CD4-positive, alpha-beta T cell treated with Interleukin-1 beta for 1 hour (primary cell): ENCODE measurements at regions not wholly inside any gene's neighbourhood (a gene's known extent, or its start where the extent isn't known, plus 50 kb on each side); places are given as distances from the start of the nearest gene placed in this dataset.
"Not testable (repeated sequence)": the region's sequence is repeated elsewhere in the genome, so short reads cannot be mapped to it uniquely, and the experiment has no call there.

ENCODE experiments used
- DNase-seq, 2 donors: peaks; one replicate each; pipeline ENCODE4 v3.0.0-alpha.2; 2020 to 2022

DNA sequence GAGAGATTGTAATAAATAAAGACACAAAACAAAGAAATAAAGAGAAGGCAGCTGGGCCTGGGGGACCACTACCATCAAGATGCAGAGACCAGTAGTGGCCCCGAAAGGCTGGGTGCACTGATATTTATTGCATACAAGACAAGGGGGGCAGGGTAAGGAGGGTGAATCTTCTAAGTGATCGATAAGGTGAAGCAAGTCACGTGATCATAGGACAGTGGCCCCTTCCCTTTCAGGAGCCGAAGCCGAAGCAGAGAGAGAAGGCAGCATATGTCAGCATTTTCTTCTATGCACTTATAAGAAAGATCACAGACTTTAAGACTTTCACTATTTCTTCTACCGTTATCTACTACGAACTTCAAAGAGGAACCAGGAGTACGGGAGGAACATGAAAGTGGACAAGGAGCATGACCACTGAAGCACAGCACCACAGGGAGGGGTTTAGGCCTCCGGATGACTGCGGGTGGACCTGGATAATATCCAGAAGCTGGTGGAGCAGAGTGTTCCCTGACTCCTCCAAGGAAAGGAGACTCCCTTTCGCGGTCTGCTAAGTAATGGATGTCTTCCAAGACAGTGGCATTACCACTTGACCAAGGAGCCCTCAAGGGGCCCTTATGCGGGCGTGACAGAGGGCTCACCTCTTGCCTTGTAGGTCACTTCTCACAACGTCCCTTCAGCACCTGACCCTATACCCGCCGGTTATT, 126.4 kb downstream of the RBM46 start:
- DNase-seq, result not testable (repeated sequence)

DNA sequence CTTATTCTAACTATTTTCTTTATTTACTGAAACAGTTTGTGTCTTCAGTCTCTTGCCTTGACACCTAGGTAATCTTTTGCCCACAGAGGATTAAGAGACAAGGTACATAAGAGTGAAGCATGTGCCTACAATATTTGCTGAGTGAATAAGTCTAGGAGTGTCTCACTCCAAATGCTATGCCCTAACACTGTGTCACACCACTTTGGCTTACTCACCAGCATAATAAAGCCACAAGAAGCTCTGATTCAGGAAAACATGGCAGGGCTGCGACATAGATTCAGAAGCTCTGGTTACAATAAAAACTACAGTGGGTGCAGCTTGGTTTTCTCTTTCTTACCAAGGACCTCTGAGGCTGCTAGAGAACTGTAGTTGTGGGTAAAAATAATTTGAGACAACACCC, 127.1 kb downstream of the RBM46 start:
- DNase-seq, result no peak

DNA sequence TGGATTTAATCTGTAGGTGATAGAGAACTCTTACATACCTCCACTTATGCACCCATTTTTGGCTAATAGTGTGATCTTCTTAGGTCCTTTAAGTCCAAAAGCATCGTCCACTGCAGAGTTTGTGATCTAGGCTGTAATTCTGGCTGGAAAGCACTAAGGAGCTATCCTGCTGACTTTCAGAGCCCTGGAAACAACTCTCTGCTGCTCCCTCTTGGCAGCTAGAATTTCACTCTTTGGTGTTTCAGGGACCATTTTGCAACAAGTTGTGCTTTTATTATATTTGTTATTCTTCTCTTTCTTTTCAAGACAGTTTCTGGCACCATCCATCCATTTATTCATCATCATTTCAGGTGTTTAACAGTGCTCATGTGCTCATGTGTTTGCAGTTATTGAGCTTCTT, 130.0 kb downstream of the RBM46 start:
- DNase-seq, result no peak

DNA sequence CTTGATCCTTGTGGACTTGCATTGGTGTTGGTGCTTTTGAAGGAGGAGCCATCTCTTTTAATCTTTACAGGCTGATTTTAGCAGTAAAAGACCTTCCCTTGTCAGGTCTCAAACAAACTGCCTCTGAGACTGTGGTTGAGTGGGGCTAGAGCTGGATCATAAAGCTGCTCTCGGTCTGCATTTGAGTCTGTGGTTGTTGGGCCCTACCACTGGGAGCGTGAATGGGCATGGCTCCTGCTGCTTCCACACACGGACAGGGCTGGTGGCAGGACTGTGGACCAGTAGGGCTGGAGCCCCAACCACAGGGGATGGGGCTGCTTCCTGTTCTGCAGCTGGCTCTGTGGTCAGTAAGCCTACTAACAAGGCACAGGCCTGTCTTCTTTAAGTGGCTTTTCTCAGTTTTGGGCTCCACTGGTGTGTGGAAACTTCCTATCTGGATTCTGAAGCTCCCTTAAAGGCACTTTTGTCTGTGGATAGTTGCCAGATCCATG, 130.6 kb downstream of the RBM46 start:
- DNase-seq, result no peak

DNA sequence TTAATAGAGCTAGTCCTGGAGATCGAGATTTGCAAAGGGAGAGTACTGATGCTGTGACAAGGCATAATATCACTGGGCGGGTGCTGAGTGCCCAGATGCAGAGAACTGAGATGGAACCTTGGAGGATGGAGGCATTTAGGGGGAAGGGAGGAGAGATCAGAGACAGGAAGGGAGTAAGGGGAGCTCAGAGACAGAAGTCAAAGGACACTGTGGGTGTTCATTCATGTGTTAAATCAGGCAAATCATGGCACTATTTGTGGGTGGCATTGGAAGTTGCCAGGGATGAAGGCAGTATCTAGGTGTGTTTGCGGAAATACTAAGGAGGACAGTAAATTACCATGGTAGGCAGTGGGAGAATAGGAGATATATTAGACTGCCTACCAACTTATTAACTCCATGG, 135.0 kb downstream of the RBM46 start:
- no peak for DNase-seq

DNA sequence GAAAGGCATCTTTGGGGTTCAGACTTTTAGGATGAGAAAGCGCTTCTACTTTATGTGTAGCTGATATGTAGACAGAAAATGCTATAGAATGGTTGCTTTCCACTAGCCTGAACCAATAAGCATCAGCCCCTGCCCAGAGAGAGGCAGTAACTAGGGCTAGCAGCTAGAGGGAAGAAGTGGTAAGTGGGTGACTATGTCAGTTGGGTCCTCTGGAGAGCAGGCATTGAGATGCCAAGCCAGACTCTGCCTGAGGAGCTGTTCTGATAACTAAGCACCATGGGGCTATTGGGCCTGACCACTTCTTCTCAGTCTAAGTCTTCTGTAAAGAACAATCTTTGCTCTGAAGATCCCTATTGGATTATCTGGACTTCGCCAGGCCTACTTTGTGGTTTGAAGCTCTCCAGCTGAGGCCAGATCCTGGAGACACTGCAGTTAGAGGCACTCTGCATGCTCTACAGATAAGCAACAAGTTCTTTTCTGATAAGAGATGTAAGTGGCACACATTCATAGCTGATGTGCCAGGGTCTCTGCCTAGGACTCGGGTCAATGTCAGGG, 146.1 kb downstream of the RBM46 start:
- DNase-seq, result no peak

DNA sequence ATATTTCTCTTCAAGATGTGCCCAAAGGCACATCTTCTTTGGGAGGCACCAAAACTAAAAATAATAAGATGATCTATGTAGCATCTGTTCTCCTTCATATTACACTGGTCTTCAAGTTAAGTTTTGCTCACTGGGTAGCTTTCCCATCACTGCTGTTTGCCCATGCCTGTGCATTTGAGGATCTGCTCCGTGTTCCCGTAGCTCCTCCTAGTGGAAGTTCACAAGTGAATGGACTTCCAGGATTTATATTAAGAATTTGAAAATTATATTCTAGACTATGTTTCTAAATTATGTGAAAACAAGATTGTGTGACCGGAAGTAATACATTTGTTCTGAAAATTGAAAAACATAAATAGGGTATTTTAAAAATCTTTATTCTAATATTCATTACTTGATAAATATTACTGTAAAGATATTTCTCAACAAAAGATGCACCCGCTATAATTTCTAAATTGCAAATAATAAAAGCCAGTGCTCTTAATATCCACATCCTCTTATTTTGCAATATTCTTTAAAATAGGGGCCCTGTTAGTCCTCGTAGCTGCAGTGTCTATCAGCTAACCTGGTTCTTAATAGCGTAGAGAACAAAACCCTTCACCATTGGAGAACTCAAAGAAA, 147.7 kb downstream of the RBM46 start:
- DNase-seq, result no peak

DNA sequence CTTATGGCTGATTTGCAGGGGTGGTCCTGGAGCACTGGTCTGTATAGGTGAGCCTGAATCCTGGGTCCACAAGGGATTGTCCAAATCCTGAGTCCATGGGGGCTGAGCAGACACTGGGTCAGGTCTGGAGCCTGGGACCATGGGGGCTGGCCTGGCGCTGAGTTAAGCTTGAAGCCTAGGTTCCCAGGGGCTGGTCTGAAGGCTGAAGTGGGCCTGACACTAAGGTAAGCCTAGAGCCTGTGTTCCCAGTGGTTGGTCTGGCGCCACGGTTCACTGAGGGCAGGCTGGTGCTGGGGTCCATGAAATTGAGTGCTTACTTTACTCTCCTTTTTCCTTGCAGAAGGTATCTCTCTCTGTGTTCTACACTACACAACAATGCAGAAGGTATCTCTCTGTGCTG, 155.8 kb downstream of the RBM46 start:
- no peak for DNase-seq

DNA sequence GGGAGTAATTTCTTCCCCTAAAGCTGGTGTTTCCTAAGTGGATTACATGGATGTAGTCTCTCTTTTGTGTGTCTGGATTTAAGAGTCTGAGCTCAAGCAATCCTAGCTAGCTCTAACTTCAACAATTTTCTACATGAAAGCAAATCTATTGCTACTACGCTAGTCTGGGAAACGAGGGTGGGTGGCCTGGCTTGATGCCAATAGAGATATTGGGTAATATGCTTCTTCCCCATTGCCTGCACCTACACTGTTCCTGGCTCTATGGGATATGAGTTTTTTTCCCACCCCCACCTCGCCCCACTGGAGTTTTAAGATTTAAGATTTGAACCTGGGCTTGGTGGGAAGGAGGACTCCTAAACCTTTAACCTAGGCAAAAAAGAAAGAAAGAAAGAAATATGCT, 158.8 kb downstream of the RBM46 start:
- DNase-seq, result no peak

DNA sequence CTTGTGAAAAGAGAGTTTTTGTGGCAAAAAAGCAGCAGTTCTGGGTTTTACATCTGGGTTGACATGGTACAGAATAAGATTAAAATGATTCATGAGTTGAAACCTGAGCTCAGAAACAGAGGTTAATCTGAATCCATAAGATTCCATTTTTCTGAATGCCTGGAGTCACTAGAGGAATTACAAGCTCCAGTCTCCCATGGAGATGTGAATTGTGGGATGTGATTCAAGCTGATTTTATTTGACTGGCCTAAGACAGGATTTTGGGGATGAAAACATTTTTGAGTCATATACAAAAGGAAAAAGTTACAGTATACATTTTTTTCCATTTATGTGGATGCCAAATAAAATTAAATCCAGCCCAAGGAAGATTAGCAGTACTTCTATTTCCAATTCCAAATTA, 161.1 kb downstream of the RBM46 start:
- no peak for DNase-seq

DNA sequence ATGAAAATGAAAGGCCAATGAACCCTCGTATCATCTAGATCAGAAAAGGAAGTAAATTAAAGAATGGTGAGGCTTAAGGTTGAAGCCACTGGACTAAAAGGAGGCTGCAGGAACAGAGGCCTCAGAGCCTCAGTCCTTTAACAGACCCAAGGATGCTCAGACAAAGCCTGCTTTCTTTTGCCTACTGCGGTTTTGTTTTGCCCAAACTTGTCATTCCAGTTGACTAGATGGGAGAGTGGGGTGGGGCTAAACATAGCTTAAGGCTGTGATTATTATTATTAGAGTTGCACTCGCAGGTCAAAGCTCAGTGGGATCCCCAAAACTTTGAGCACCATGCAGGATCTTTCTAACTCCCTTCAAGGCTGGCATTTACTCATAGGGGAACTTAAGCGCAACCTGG, 163.9 kb downstream of the RBM46 start:
- DNase-seq, result no peak

DNA sequence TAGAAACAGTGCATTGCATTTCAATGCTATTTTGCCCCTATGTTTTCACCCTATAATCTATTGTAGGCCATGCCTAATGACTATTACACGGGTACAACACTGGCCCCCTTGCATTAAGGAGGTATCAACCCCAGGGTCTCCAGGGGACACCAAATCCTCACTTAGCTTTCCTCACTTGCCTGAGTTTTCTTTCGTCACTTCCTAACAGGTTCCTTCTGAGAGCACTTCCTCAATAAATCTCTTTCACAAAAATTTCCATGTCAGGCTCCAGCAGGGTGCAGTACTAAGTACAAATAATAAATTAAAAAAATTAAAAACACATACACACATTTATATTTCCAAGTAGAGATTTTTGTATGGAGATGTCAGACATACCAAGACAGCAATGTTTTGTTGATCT, 165.0 kb downstream of the RBM46 start:
- DNase-seq, result no peak

DNA sequence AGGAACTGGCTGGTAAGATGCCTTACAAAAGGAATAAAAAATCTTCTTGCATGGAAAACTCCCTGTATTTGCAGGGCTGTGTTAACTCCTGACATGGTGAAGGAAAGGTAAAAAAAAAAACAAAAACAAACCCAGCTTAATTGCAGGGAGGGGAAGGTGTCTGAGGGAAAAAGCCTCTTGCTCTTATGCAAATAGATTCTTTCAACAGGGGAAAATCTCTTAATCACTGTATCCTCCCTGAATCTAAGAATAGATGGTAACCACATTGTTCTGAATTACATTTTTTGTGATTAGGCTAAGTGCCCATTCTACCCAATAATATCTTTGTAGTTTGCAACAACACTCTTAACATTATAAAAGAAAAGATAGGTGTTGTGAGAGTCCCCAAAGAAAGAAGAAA, 172.6 kb downstream of the RBM46 start:
- no peak for DNase-seq

DNA sequence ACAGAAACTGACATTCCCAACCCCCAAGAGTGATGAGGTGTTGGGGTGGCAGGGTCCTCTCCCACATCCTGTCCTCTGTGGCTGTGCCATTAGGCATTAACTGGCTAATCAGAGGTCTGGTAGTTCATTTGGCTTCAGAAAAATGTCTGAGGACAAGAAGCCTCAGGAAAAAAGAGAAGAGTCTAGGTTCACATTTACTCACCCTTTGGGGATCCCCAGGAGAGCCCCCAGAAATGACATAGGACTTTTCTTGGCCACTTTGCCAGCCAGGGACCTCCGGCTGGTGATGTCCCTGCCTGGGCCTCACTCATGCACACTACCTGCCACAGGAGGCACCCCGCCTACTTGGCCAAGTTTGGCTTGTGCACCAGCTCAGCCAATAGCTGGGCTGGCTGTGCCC, 173.0 kb downstream of the RBM46 start:
- no peak for DNase-seq

DNA sequence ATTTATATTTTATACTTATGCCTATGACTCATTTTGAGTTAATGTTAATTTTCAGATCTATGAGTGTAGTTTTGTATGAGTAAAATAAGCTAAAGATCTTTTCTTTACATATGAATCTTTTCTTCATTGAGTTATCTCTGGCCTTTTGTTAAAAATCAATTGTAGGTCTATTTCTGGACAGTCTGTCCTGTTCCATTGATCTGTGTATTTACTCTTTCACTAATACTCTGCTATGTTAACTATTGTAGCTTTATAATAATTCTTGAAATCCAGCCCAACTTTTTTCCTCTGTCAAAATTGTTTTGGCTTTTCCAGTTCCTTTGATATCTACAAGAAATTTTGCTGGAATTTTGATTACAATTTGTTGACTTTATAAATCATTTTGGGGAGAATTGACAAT, 177.0 kb downstream of the RBM46 start:
- DNase-seq, result no peak

DNA sequence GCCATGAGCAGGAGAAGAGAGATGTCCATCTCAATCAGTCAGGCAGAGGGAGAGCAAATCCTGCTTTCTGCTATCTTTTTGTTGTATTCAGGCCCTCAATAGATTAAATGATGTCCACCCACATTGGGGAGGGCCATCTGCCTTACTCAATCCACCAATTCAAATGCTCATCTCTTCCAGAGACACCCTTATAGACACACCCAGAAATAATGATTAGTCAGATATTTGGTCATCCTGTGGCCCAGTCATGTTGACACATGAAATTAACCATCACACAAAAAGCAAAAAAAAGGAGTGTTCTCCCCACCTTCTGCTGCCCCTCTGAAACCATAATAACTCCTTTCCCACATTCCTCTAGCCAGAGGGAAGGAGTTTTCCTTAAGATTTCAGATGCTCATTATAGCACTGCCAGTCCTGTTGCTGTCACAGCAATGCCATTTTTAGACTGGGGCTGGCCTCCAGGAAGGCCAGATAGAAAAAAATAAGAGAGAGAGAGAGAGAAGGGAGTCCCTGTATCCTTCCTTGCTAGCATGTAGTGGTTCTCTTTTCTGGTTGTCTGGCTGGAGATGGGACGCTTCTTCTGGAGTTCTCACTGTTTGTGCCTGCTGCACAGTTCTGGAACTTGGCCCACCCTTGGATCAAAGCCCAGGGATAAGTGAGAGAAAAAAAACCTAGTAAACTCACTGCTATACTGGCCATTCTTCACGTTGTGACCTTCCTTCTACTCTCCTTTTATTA, 177.7 kb downstream of the RBM46 start:
- DNase-seq, result no peak

DNA sequence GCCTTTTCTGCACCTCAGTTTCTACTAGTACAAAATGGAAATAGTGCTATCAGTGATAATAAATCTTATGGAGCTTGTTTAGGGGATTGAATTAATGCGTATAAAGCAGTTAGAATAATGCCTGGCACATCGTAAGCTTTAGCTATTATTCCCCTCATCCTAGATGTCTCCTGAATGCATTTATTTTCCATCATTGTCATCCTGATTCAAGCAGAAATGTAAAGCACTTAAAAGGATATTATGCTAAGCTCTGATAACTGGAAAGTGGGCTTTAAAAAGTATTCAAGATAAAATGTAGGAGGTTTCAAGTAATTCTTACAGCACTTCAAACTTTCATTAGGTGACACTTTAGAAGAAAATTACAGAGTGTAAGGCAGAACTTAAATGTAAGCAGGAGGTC, 178.7 kb downstream of the RBM46 start:
- DNase-seq, result no peak

DNA sequence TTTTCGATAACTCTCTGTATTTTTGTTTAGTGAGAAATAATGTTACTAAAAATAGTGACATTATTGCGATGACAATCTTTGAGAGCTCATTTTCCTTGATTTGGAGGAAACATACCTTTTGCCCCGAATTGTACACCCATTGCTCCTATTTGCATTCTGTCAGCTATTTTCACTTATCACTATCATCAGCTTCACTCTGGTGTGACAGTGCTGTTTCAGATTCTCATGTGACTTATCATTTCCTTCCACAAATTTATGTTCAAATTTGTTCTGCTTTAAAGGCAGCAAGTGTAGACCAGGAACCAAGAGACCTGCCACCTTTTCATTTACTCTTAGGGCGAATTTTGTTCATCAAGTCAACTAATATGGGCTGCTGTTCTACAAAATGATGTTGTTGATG, 179.4 kb downstream of the RBM46 start:
- no peak for DNase-seq

DNA sequence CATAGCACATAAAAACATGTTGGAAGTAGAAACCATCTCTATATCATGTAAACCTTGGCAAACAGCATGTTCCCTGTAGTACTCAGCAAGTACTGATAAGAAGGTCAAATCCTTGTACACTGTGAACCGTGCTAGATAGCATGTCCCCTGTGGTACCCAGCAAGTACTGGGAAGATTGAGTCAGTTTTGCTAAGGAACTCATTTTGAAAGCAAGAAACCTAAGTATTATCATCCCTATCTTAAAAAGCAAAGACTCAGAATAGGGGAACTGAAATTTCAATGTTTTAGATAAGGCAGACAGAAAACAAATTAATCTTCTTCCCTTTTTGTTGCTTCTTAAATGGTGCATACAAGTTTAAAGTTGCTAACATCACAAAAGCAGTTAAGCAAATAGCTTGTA, 180.2 kb downstream of the RBM46 start:
- DNase-seq, result no peak

DNA sequence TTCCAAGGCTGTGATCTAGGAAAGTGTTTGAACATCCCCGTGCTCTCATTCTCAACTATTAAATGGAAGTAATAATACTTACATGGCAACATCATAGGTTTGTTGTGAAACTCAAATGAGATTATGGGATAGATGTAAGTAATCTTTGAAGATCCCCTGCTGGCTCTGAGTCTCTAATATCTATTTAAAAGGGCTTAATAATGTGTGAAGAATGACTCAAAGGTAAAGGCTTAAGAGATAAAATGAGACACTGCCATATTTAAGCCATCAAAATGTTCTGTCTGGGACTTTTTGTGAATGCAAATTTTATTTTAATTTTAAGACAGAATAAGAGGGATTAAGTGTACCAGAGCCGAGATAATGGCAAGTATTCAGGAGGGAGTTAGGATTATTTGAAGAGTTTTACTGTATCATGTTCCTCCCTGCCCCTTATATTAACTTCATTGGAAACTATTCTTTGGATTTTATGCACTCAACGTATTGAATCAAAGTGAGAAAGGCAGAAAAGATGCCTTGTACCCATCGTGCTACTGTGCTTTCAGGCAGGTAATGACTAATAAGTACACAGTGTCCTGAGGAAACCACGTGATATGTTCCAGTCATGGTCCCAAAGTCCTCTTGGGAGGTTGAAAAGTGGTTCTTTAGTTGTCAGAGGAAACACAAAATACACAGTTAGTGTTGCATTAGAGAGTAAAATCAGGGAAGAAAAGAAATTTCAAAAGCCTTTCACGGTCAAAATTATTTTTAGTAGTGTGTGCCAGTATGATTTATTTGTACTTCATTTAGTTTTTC, 192.4 kb downstream of the RBM46 start:
- DNase-seq, result no peak

DNA sequence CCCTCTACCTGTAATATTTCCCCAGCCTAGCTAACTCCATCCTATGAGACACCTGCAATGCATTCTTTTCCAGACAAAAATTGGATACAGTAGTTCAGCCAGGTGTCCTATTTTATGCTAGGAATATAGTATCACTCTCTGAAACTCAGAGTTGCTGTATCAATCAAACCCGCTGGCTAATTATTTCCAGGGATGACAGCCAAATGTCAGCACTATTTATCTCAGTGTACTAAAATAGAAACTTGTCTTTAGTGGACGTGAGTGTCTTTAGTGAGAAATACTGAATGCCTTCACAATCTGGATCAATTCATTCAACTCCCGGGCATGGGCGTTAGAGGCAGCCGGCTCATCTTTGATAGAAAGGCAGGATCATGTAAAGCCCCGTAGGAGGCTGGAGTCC, 196.2 kb downstream of the RBM46 start:
- no peak for DNase-seq

DNA sequence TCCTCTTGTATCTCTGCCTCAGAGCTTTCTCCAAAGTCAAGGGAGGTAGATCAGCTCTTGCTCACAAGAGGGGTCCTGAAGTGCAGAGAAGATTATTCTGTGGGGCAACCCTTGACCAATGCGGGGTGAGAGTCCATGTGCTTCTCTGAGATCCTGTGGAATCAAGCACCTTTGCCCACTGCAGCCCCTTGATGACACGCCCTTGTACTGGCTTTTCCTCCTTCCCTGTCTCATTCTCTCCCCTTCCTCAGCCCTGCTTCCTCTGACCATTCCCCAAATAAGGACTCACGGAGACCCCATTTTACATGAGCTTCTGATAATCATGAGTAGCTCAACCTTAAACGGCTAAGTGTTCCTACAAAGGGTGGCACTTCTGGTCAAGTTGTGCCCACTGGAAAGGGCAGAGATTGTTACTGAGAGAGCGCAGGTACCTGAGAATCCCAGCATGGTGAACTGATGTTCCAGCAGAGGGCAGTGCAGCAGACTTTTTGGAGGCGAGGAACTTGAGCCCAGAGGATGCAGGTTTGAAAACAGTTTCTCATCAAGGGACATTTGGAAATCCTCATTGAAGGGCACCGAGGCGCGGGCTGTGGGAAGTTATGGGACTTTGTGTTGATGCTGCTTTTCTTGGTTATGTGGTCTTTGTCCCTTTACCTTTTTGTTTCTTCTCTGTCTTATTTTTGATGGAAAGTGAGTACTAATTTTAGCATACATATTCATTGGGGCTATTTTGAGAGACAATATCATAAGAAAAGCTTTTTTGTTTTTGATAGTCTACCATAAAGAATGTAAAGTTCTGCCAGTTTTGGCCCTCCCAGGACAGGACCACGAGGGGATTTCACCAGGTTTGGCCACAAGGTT, 201.3 kb downstream of the RBM46 start:
- DNase-seq, result peak in 1 of 2 donors; percentile 14
